Liver (tissue), 7 donors: ENCODE measurements at regions not wholly inside any gene's neighbourhood (a gene's known extent, or its start where the extent isn't known, plus 50 kb on each side); places are given as distances from the start of the nearest gene placed in this dataset.

ENCODE experiments used
- DNase-seq: peaks from one replicate; pipeline ENCODE4 v3.0.0-alpha.2; 2017; ENCODE audit warnings: low spot score
- H3K27ac ChIP-seq, 2 donors: one replicate each; pipeline ENCODE4 v1.7.0; 2013; ENCODE audit warnings: inconsistent platforms in 2 of 2, low read length in 2 of 2, control low read depth in 1 of 2, low read depth in 1 of 2, mild to moderate bottlenecking in 1 of 2
- H3K27me3 ChIP-seq, 4 donors: one replicate each; pipeline versions ENCODE4 v1.6.1 to v1.7.0; 2013; ENCODE audit warnings: low read length in 3 of 4, inconsistent platforms in 1 of 4, mild to moderate bottlenecking in 1 of 4, moderate library complexity in 1 of 4; ENCODE audit not compliant: control insufficient read depth in 4 of 4, insufficient read depth in 4 of 4
- H3K36me3 ChIP-seq, 4 donors: one replicate each; pipeline versions ENCODE4 v1.6.1 to v1.7.0; 2013; ENCODE audit warnings: low read length in 3 of 4, mild to moderate bottlenecking in 3 of 4, low read depth in 1 of 4, moderate library complexity in 1 of 4; ENCODE audit not compliant: control insufficient read depth in 4 of 4, insufficient read depth in 3 of 4
- H3K4me1 ChIP-seq, 4 donors: one replicate each; pipeline versions ENCODE4 v1.6.1 to v1.7.0; 2013; ENCODE audit warnings: low read length in 3 of 4, mild to moderate bottlenecking in 3 of 4, moderate library complexity in 1 of 4; ENCODE audit not compliant: control insufficient read depth in 4 of 4, insufficient read depth in 4 of 4
- H3K4me3 ChIP-seq, 3 donors: one replicate each; pipeline versions ENCODE4 v1.6.1 to v1.7.0; 2013; ENCODE audit warnings: low read length in 3 of 3, control low read depth in 1 of 3, low read depth in 1 of 3, mild to moderate bottlenecking in 1 of 3
- H3K9ac ChIP-seq, 2 donors: one replicate each; pipeline ENCODE4 v1.7.0; 2013; ENCODE audit warnings: low read length in 2 of 2, mild to moderate bottlenecking in 2 of 2, moderate library complexity in 2 of 2, control low read depth in 1 of 2, low read depth in 1 of 2
- H3K9me3 ChIP-seq, 4 donors: one replicate each; pipeline versions ENCODE4 v1.6.1 to v1.7.0; 2013; ENCODE audit warnings: low read length in 3 of 4; ENCODE audit not compliant: control insufficient read depth in 4 of 4
- ATF3 ChIP-seq: IDR thresholded peaks from 2 replicates; pipeline ENCODE4 v1.6.1; 2016; ENCODE audit warnings: antibody characterized with exemption
- GABPA ChIP-seq, 2 donors: IDR thresholded peaks in 1 of 2; conservative IDR thresholded peaks in 1 of 2; 2 replicates each; pipeline ENCODE4 v1.6.1; 2016; ENCODE audit warnings: antibody characterized with exemption in 2 of 2, mild to moderate bottlenecking in 1 of 2, moderate library complexity in 1 of 2
- HNF4A ChIP-seq, 2 donors: conservative IDR thresholded peaks; 2 replicates each; pipeline ENCODE4 v1.6.1; 2016; ENCODE audit warnings: antibody characterized with exemption in 2 of 2, mild to moderate bottlenecking in 2 of 2
- HNF4G ChIP-seq: IDR thresholded peaks from 2 replicates; pipeline ENCODE4 v1.6.1; 2016; ENCODE audit warnings: antibody characterized with exemption
- JUND ChIP-seq, 2 donors: IDR thresholded peaks; 2 replicates each; pipeline ENCODE4 v1.6.1; 2016; ENCODE audit warnings: antibody characterized with exemption in 2 of 2
- MAX ChIP-seq: IDR thresholded peaks from 2 replicates; pipeline ENCODE4 v1.6.1; 2016; ENCODE audit warnings: antibody characterized with exemption
- NR2F2 ChIP-seq: IDR thresholded peaks from 2 replicates; pipeline ENCODE4 v1.6.1; 2016; ENCODE audit warnings: antibody characterized with exemption
- RAD21 ChIP-seq, 2 donors: IDR thresholded peaks; 2 replicates each; pipeline ENCODE4 v1.6.1; 2016; ENCODE audit warnings: antibody characterized with exemption in 2 of 2, mild to moderate bottlenecking in 2 of 2
- REST ChIP-seq: IDR thresholded peaks from 2 replicates; pipeline ENCODE4 v1.6.1; 2016; ENCODE audit warnings: antibody characterized with exemption, mild to moderate bottlenecking
- RXRA ChIP-seq, 2 donors: IDR thresholded peaks; 2 replicates each; pipeline ENCODE4 v1.6.1; 2017 to 2018; ENCODE audit warnings: antibody characterized with exemption in 2 of 2, mild to moderate bottlenecking in 1 of 2
- SP1 ChIP-seq: IDR thresholded peaks from 2 replicates; pipeline ENCODE4 v1.6.1; 2018; ENCODE audit warnings: antibody characterized with exemption, mild to moderate bottlenecking
- TAF1 ChIP-seq: conservative IDR thresholded peaks from 2 replicates; pipeline ENCODE4 v1.6.1; 2016; ENCODE audit warnings: antibody characterized with exemption, mild to moderate bottlenecking
- YY1 ChIP-seq: IDR thresholded peaks from 2 replicates; pipeline ENCODE4 v1.6.1; 2016; ENCODE audit warnings: antibody characterized with exemption, mild to moderate bottlenecking
- ZBTB33 ChIP-seq: IDR thresholded peaks from 2 replicates; pipeline ENCODE4 v1.6.1; 2016; ENCODE audit warnings: antibody characterized with exemption
- WGBS: extraction: QIAGEN DNeasy Blood & Tissue Kit; methylation state at CpG from one replicate; pipeline ENCODE4 v1.1.7; 2013; 5-methylcytosine and 5-hydroxymethylcytosine counted together
- donor health status: healthy.
- donor health status: healthy.
- donor health status: healthy.
- donor health status: healthy.

- Histone ChIP-seq H3K9me3 (no peaks in the 10 kb centered on the region), H3K4me3 (no peak overlapping the region), H3K27ac (no peak overlapping the region), H3K27me3 (no peaks in the 10 kb centered on the region), H3K36me3 (no peaks in the 10 kb centered on the region), H3K4me1 (no peaks in the 10 kb centered on the region), H3K9ac (no peak overlapping the region)
- WGBS = 53% methylated on average over 1 of the region's 1 CpG
- no peak for DNase-seq
- TF ChIP-seq REST (no peak), MAX (no peak), ATF3 (no peak), TAF1 (no peak), SP1 (no peak), HNF4G (no peak), RAD21 (IDR thresholded peaks at IDR 0.05) (no peak), NR2F2 (no peak), HNF4A (conservative IDR thresholded peaks at IDR 0.05) (no peak), YY1 (no peak), JUND (IDR thresholded peaks at IDR 0.05) (no peak)
Observed at GRCh38 chr10:59557052-59557451, 152.6 kb downstream of the SLC16A9 start.

- no peaks in the 10 kb centered on the region for H3K9me3 ChIP-seq
- H3K4me1 ChIP-seq = no peaks in the 10 kb centered on the region
- H3K9ac ChIP-seq = no peak overlapping the region
- no peaks in the 10 kb centered on the region for H3K36me3 ChIP-seq
- no peaks in the 10 kb centered on the region for H3K27me3 ChIP-seq
- H3K27ac ChIP-seq = no peak overlapping the region
- H3K4me3 ChIP-seq = no peak overlapping the region
- no peak for DNase-seq
- WGBS = 69% methylated on average over 7 of the region's 7 CpGs
- no peak for TF ChIP-seq ZBTB33
- TF ChIP-seq REST = no peak
- no peak for TF ChIP-seq GABPA (IDR thresholded peaks at IDR 0.05 in 1 of 2, conservative IDR thresholded peaks at IDR 0.05 in 1 of 2)
- no peak for TF ChIP-seq ATF3
- no peak for TF ChIP-seq SP1
- TF ChIP-seq RXRA (IDR thresholded peaks at IDR 0.05) = no peak
- no peak for TF ChIP-seq MAX
- no peak for TF ChIP-seq HNF4G
Observed at GRCh38 chr10:59553162-59553900, 156.3 kb downstream of the SLC16A9 start.
